Heart right ventricle (tissue), 16 donors: ENCODE measurements at regions not wholly inside any gene's neighbourhood (a gene's known extent, or its start where the extent isn't known, plus 50 kb on each side); places are given as distances from the start of the nearest gene placed in this dataset.

Source experiments
- ATAC-seq, 8 donors: fragments of 200-7000 bp; cut with Tn5 transposase; one replicate each; pipeline ENCODE4 v1.9.1; 2020; ENCODE audit warnings: mild to moderate bottlenecking in 8 of 8, moderate library complexity in 8 of 8, moderate number of reproducible peaks in 1 of 8
- DNase-seq, 2 donors: peaks; one replicate each; pipeline ENCODE4 v3.0.0-alpha.2; 2020
- H3K27ac ChIP-seq, 10 donors: fragments of 200-600 bp; sonication (generic) in 2 of 10; one replicate each; pipeline versions ENCODE4 v1.5.0 to v1.8.0; 2020 to 2022; ENCODE audit warnings: mild to moderate bottlenecking in 3 of 10
- H3K27me3 ChIP-seq, 7 donors: fragments of 200-600 bp; one replicate each; pipeline ENCODE4 v1.8.0; 2021 to 2022; ENCODE audit warnings: mild to moderate bottlenecking in 2 of 7
- H3K36me3 ChIP-seq, 9 donors: fragments of 200-600 bp; sonication (generic) in 1 of 9; one replicate each; pipeline versions ENCODE4 v1.5.0 to v1.8.0; 2020 to 2022; ENCODE audit warnings: mild to moderate bottlenecking in 2 of 9
- H3K4me1 ChIP-seq, 9 donors: fragments of 200-600 bp; sonication (generic) in 1 of 9; one replicate each; pipeline versions ENCODE4 v1.5.0 to v1.8.0; 2020 to 2022; ENCODE audit warnings: mild to moderate bottlenecking in 4 of 9
- H3K4me3 ChIP-seq, 10 donors: fragments of 200-600 bp; sonication (generic) in 2 of 10; one replicate each; pipeline versions ENCODE4 v1.5.0 to v1.8.0; 2020 to 2022; ENCODE audit warnings: mild to moderate bottlenecking in 7 of 10, moderate library complexity in 2 of 10
- H3K9me3 ChIP-seq, 11 donors: fragments of 200-600 bp in 10 of 11; sonication (generic) in 2 of 11; one replicate each; pipeline versions ENCODE4 v1.5.0 to v1.8.0; 2013 to 2022; ENCODE audit warnings: mild to moderate bottlenecking in 2 of 11, control low read depth in 1 of 11, moderate library complexity in 1 of 11
- WGBS, 2 donors: extraction: QIAGEN DNeasy Blood & Tissue Kit; methylation state at CpG; one replicate each; pipeline ENCODE4 v1.1.7; 2013; ENCODE audit warnings: inconsistent platforms in 1 of 2; 5-methylcytosine and 5-hydroxymethylcytosine counted together
- intact Hi-C, 10 donors: fragments of 100-400 bp; cut with DNase I; formaldehyde crosslinking; loops; one replicate each; pipeline versions ENCODE4 v1.11.1 to v1.14.2; 2022
- TF ChIP-seq, protein P1 (sequence below), 9 donors: fragments of 200-600 bp; sonication (generic) in 2 of 9; IDR thresholded peaks; one replicate each; pipeline versions ENCODE4 v1.5.0 to v1.8.0; 2021 to 2022; ENCODE audit warnings: antibody characterized with exemption in 9 of 9, mild to moderate bottlenecking in 5 of 9, moderate library complexity in 1 of 9
- donor health status: Arrhythmogenic right ventricular cardiomyopathy.
- donor health status: ischemic (EF 13 %, LVEDD 7.1; RV severe dilation, severe dysfunction).
- donor health status: healthy with polysubstance abuse.
- donor health status: DM: no; HTN: yes; CAD: no.
- donor health status: DM: no; HTN: no; CAD: no.
- donor health status: ischemic (EF 25% LVEDD 6.9; RV normal size, moderate dysfunction).
- donor health status: ischemic (EF 25% LVEDD 5.7; RV mildly dilated, moderate dysfunction).
- donor health status: healthy.
- donor health status: DM: yes; HTN: yes; CAD: no.
- donor health status: Ischemic cardiomyopathy.
- donor health status: ischemic (EF 35%, LVEDD 5.7; RV mildly dilated, moderate dysfunction).
- donor health status: nonischemic (EF 11% LVEDD 7.7; RV severe dilation, severe dysfunction).
- donor health status: DM: yes; HTN: yes; CAD: no.
- donor health status: PGD.
- donor health status: ischemic (EF 29% LVEDD 5.4; RV normal size, mild dysfunction).
- donor health status: nonischemic (EF 23%, LVEDD 6.1; RV moderate dilation, normal function).

DNA sequence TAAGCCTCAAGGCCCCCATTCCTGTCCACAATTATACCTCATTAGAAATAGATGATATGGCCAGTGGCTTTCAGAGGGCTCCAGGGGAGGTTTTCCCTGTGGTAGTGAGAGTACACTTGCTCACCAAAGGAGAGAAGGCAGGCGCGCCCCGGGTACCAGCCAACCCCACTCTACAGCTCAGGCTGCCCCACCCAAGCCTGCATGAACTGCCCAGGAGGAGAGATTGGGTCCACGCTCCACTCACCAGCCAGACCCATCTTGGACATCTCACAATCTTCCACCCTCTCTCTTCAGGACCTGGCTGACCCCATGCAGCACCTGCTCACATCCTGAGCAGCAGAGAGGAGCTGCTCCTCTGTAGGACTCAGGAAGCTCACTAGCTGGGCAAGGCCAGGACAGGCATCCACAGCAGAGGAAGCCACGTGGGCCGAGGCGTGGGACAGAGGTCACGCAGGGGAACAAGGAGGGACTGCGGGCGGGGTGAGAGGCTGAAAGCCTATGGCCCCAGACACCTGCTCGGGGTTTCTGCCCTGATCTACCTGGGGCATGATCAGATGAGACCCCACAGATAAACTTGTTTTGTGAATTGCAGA lies 53.9 kb upstream of the GLI2 start:
- Histone ChIP-seq H3K4me3 (no peak overlapping the region), H3K9me3 (no peaks in the 10 kb centered on the region), H3K4me1 (peaks cover 0 to 12% (median 4%) of the 10 kb centered on the region in 9 donors), H3K27me3 (peaks cover 0 to 62% (median 22%) of the 10 kb centered on the region in 7 donors), H3K36me3 (no peaks in the 10 kb centered on the region), H3K27ac (no peak overlapping the region)
- no peak for ATAC-seq
- intact Hi-C loops: loop anchor here in 5 of 10 donors (2.0 to 10.0 kb wide), 7 partner anchors 339 to 1037 kb away; no protein-coding TSS in a partner anchor
- WGBS, 2 donors: 89% methylated on average over 11 of the region's 11 CpGs
- no peak for DNase-seq
- TF ChIP-seq, protein P1, sequence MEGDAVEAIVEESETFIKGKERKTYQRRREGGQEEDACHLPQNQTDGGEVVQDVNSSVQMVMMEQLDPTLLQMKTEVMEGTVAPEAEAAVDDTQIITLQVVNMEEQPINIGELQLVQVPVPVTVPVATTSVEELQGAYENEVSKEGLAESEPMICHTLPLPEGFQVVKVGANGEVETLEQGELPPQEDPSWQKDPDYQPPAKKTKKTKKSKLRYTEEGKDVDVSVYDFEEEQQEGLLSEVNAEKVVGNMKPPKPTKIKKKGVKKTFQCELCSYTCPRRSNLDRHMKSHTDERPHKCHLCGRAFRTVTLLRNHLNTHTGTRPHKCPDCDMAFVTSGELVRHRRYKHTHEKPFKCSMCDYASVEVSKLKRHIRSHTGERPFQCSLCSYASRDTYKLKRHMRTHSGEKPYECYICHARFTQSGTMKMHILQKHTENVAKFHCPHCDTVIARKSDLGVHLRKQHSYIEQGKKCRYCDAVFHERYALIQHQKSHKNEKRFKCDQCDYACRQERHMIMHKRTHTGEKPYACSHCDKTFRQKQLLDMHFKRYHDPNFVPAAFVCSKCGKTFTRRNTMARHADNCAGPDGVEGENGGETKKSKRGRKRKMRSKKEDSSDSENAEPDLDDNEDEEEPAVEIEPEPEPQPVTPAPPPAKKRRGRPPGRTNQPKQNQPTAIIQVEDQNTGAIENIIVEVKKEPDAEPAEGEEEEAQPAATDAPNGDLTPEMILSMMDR (IDR thresholded peaks at IDR 0.05): no peak

DNA sequence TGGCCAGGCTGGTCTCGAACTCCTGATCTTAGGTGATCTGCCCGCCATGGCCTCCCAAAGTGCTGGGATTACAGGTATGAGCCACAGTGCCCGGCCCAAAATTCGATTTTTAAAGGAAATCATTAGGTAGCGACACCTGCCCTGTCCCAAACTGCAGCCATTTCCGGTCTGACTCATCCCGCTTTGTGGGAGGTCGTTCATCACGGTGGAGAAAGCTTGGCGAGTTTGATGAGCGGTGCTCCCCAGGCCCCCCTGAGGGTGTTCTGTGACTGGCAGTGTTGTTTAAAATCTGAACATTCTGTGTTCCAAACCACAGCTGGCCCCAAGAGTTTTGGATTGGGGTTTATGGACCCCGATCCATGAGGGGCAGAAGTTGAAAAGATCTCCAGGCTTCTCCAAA lies 53.0 kb upstream of the GLI2 start:
- Histone ChIP-seq H3K9me3 (no peaks in the 10 kb centered on the region), H3K4me1 (peaks cover 0 to 12% (median 4%) of the 10 kb centered on the region in 9 donors), H3K36me3 (no peaks in the 10 kb centered on the region), H3K27me3 (peaks cover 0 to 69% (median 22%) of the 10 kb centered on the region in 7 donors), H3K4me3 (no peak overlapping the region), H3K27ac (no peak overlapping the region)
- TF ChIP-seq, protein P1 (IDR thresholded peaks at IDR 0.05): no peak
- DNase-seq: no peak
- ATAC-seq: no peak
- intact Hi-C loops: loop anchor here in 5 of 10 donors (5.0 to 10.0 kb wide), 6 partner anchors 340 to 1038 kb away; no protein-coding TSS in a partner anchor
- WGBS, 2 donors: 68% methylated on average over 12 of the region's 12 CpGs

DNA sequence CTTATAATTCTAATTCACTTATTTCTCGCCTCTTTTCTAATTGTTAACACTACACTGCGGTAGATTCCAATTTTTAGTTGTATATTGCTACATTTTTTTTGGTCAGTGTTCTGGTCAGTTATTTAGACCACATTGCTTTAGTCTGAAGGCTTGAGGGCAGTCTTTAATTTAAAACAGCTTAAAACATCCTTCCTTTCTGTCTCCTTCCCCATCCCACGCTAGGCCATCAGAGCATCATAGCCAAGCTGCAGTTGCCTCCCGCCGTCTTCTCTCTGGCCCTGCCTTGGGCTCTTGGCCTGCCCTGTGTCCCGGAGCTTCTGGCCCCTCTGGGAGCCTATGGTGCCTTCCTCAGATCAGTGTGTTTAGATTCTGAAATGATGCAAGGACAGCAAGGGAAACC lies 52.6 kb upstream of the GLI2 start:
- Histone ChIP-seq H3K4me3 (no peak overlapping the region), H3K9me3 (no peaks in the 10 kb centered on the region), H3K36me3 (no peaks in the 10 kb centered on the region), H3K4me1 (peaks cover 0 to 12% (median 4%) of the 10 kb centered on the region in 9 donors), H3K27ac (no peak overlapping the region), H3K27me3 (peaks cover 0 to 69% (median 22%) of the 10 kb centered on the region in 7 donors)
- ATAC-seq: no peak
- TF ChIP-seq, protein P1 (IDR thresholded peaks at IDR 0.05): no peak
- intact Hi-C loops: loop anchor here in 5 of 10 donors (5.0 to 10.0 kb wide), 6 partner anchors 341 to 1038 kb away; no protein-coding TSS in a partner anchor
- no peak for DNase-seq
- WGBS, 2 donors: 80 to 90% methylated on average over 6 of the region's 6 CpGs

DNA sequence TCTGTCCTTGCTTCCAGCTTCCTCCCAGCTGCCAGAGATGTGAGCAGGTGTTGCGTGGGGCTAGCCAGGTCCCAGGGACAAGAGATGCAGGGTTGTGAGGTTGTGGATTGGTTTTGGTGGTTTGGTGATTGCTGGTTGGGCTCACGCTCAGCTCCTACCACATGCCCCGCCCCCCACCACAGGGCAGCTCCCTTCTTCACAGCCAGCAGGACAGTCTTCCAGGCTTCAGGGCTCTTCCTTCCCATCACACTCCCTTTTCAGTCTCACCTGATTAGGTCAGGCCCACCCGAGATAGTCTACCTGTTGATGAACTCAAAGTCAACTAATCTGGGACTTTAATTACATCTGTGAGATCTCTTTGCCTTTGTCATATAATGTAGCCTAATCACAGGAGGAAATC lies 52.0 kb upstream of the GLI2 start:
- 79 to 82% methylated on average over 4 of the region's 4 CpGs for WGBS, 2 donors
- Histone ChIP-seq H3K27me3 (peaks cover 0 to 69% (median 22%) of the 10 kb centered on the region in 7 donors), H3K9me3 (no peaks in the 10 kb centered on the region), H3K4me3 (no peak overlapping the region), H3K4me1 (peaks cover 0 to 12% (median 4%) of the 10 kb centered on the region in 9 donors), H3K36me3 (no peaks in the 10 kb centered on the region), H3K27ac (no peak overlapping the region)
- TF ChIP-seq, protein P1 (IDR thresholded peaks at IDR 0.05): no peak
- intact Hi-C loops: loop anchor here in 6 of 10 donors (2.0 to 10.0 kb wide), 7 partner anchors 341 to 1039 kb away; no protein-coding TSS in a partner anchor
- DNase-seq (no peak), ATAC-seq (no peak)
